Suprapubic skin (tissue), 4 donors: ENCODE measurements at regions not wholly inside any gene's neighbourhood (a gene's known extent, or its start where the extent isn't known, plus 50 kb on each side); places are given as distances from the start of the nearest gene placed in this dataset.

ENCODE experiments used
- EP300 ChIP-seq: sonication (generic); formaldehyde crosslinking; IDR thresholded peaks from one replicate; pipeline ENCODE4 v1.6.1; 2017; ENCODE audit warnings: antibody characterized with exemption
- POLR2A ChIP-seq, 2 donors: fragments of 450-650 bp; IDR thresholded peaks; one replicate each; pipeline ENCODE4 v1.6.1; 2017; ENCODE audit warnings: antibody characterized with exemption in 2 of 2, mild to moderate bottlenecking in 2 of 2, moderate library complexity in 2 of 2
- POLR2AphosphoS5 ChIP-seq, 3 donors: sonication (generic); formaldehyde crosslinking; IDR thresholded peaks; one replicate each; pipeline ENCODE4 v1.6.1; 2017; ENCODE audit warnings: antibody characterized with exemption in 3 of 3
- TF ChIP-seq, protein P1 (sequence below), 2 donors: fragments of 200-600 bp in 1 of 2; fragments of 450-650 bp in 1 of 2; sonication (generic) in 1 of 2; IDR thresholded peaks; one replicate each; pipeline ENCODE4 v1.5.1; 2016 to 2019; ENCODE audit warnings: antibody characterized with exemption in 2 of 2, mild to moderate bottlenecking in 1 of 2, moderate library complexity in 1 of 2

DNA sequence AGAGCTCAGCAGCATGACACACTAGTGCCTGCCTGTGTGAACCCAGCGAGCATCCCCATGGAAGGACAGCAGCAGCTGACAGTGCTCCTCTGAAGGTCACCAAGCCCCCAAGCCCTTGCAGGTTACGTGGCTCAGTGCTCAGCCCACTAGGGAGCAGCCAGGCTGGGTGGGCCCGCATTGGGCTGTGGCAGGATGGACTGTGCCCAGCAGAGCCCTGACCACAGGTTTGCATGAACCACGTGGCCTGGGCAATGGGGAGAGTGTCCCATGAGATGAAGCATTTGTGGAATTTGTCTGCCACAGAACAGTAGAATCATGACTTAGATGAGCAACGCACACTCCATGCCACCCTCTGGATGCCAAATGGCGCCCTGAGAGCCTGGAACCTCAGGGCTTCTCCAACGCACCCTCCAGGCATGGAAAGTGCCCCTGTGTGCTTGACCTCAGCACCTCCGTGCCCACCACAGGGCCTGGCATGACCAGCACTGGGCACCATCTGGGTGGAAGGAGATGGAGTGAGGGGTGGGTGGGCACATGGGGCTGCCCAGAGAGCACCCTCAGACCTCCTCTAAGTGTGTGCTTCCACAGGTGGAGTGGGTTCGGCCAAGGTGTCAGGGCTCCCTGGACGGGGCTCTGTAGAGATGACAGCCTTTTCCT, 216.1 kb upstream of the RAB6C start:
- TF ChIP-seq, protein P1, sequence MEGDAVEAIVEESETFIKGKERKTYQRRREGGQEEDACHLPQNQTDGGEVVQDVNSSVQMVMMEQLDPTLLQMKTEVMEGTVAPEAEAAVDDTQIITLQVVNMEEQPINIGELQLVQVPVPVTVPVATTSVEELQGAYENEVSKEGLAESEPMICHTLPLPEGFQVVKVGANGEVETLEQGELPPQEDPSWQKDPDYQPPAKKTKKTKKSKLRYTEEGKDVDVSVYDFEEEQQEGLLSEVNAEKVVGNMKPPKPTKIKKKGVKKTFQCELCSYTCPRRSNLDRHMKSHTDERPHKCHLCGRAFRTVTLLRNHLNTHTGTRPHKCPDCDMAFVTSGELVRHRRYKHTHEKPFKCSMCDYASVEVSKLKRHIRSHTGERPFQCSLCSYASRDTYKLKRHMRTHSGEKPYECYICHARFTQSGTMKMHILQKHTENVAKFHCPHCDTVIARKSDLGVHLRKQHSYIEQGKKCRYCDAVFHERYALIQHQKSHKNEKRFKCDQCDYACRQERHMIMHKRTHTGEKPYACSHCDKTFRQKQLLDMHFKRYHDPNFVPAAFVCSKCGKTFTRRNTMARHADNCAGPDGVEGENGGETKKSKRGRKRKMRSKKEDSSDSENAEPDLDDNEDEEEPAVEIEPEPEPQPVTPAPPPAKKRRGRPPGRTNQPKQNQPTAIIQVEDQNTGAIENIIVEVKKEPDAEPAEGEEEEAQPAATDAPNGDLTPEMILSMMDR (IDR thresholded peaks at IDR 0.05): no peak
- TF ChIP-seq POLR2A (IDR thresholded peaks at IDR 0.05) (no peak), EP300 (no peak), POLR2AphosphoS5 (IDR thresholded peaks at IDR 0.05) (no peak)
